Rectal smooth muscle tissue (tissue), 1 donor: ENCODE measurements at regions not wholly inside any gene's neighbourhood (a gene's known extent, or its start where the extent isn't known, plus 50 kb on each side); places are given as distances from the start of the nearest gene placed in this dataset.

Source experiments
- H3K27ac ChIP-seq: one replicate; pipeline ENCODE4 v1.7.0; 2013; ENCODE audit warnings: low read depth, low read length, inconsistent platforms
- H3K27me3 ChIP-seq: one replicate; pipeline ENCODE4 v1.7.0; 2013; ENCODE audit warnings: low read length; ENCODE audit not compliant: control insufficient read depth, insufficient read depth
- H3K36me3 ChIP-seq: one replicate; pipeline ENCODE4 v1.7.0; 2013; ENCODE audit warnings: low read length; ENCODE audit not compliant: control insufficient read depth, insufficient read depth
- H3K4me1 ChIP-seq: one replicate; pipeline ENCODE4 v1.7.0; 2013; ENCODE audit warnings: low read length; ENCODE audit not compliant: control insufficient read depth, insufficient read depth
- H3K4me3 ChIP-seq: one replicate; pipeline ENCODE4 v1.7.0; 2013; ENCODE audit warnings: low read length
- H3K9ac ChIP-seq: one replicate; pipeline ENCODE4 v1.7.0; 2013; ENCODE audit warnings: low read length

DNA sequence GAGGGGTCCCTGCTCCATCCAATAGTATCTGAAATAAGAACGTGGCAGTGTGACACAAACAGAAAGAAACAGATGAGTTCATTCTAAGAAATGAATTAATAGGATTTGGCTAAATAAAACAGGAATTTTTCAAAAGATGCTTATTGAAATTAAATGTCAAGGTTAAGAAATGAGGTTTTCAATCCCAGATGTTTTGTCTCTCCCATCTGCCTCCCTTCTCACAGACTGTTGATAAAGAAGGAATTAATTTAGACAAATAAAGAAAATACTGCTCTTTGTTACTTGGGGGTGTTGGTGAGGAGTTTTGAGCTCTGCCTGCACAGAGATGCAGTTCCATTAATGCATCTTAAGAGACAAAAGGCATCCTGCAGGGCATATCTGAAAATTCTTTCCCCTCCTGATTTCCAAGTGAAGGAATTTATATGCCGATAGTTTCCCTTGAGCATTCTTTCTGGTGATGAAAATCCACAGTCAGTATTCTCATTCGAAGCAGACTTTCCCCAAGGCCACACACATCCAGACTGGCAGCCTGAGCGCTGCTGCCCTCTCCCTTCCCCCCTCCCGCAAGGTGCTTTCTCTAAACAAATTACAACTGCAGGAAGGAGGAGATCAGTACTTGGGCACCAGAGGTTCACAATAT lies 385.4 kb upstream of the RND3 start:
- no peak overlapping the region for H3K4me3 ChIP-seq
- no peaks in the 10 kb centered on the region for H3K36me3 ChIP-seq
- H3K27me3 ChIP-seq, result peaks cover 2% of the 10 kb centered on the region
- H3K27ac ChIP-seq, result no peak overlapping the region
- H3K9ac ChIP-seq, result no peak overlapping the region
- no peaks in the 10 kb centered on the region for H3K4me1 ChIP-seq

DNA sequence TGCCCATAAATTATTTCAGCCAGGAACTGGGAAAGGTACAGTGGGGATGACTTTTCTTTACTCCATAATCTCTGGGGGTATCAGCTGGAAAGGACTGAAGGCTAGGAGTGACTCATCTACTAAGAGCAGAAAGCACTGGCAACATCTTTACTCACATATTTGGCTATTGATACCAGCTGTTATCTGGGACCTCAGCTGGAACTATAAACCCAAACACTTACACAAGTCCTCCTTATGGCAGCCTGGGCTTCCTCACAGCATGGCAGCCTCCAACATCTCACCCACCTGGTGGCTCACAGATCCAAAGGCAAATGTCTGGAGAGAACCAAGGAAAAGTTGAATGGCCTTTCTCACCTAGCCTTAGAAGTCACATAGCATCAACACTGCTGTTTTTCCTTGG lies 379.0 kb upstream of the RND3 start:
- no peak overlapping the region for H3K9ac ChIP-seq
- H3K27ac ChIP-seq, result no peak overlapping the region
- H3K4me1 ChIP-seq, result no peaks in the 10 kb centered on the region
- no peaks in the 10 kb centered on the region for H3K27me3 ChIP-seq
- H3K36me3 ChIP-seq, result no peaks in the 10 kb centered on the region
- H3K4me3 ChIP-seq, result no peak overlapping the region

DNA sequence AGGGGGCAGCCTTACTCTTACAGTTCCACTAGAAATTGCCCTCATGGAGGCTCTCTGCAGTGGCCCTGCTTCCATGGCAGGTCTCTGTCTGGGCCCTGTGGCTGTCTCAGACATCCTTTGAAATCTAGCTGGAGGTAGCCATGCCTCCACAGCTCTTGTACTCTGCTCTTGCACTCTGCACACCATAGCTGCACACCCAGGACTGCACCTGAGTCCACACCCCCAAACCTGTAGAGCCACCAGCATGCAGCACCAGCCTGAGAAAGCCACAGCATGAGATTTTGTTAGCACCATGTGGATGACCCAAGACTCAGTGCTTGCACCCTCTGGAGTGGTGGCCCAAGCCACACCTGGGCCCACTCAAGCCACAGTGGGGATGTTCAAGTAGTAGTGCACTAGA lies 376.2 kb upstream of the RND3 start:
- H3K4me1 ChIP-seq, result no peaks in the 10 kb centered on the region
- H3K27ac ChIP-seq, result no peak overlapping the region
- no peak overlapping the region for H3K4me3 ChIP-seq
- H3K9ac ChIP-seq, result no peak overlapping the region
- H3K36me3 ChIP-seq, result no peaks in the 10 kb centered on the region
- H3K27me3 ChIP-seq, result no peaks in the 10 kb centered on the region

DNA sequence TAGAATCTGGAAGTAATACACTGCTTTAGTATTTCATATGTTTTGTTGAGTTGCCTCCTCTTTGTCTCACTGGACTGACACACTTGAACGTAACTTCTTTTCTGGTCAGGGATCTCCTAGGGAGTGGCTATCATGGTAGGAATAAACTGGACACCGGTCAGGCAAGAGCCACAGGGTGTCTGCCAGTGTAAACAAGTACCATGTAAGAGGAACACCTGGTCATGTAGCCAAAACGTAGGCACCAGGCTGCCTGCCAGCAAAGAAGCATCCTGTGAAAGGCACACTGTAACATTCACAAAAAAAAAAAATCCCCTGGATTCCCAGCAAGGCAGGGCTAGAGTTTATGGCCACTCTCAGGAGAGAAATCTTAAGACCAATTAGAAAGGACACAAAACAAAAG lies 372.8 kb upstream of the RND3 start:
- no peak overlapping the region for H3K9ac ChIP-seq
- H3K4me3 ChIP-seq, result no peak overlapping the region
- no peaks in the 10 kb centered on the region for H3K4me1 ChIP-seq
- H3K36me3 ChIP-seq, result no peaks in the 10 kb centered on the region
- H3K27ac ChIP-seq, result no peak overlapping the region
- no peaks in the 10 kb centered on the region for H3K27me3 ChIP-seq

DNA sequence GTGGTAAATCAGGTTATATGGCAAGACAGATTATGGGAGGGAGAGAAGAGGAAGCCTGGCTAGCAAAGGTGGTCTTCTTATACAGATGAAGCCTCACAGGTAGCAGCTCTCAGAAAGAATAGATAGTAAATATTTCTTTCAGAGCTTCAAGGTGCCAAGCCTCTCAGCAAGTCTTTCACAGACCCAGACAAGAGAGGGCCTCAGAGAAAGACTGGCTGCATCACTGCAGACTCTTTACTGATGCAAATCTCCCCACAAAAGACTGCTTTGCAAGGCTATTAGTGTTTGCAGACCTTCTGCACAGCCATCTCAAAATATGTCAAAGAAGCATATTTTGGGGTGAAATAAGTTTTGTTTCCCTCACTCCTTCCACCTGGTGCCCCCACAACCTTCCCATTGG lies 372.4 kb upstream of the RND3 start:
- no peaks in the 10 kb centered on the region for H3K4me1 ChIP-seq
- H3K9ac ChIP-seq, result no peak overlapping the region
- no peaks in the 10 kb centered on the region for H3K36me3 ChIP-seq
- H3K27ac ChIP-seq, result no peak overlapping the region
- H3K4me3 ChIP-seq, result no peak overlapping the region
- H3K27me3 ChIP-seq, result no peaks in the 10 kb centered on the region

DNA sequence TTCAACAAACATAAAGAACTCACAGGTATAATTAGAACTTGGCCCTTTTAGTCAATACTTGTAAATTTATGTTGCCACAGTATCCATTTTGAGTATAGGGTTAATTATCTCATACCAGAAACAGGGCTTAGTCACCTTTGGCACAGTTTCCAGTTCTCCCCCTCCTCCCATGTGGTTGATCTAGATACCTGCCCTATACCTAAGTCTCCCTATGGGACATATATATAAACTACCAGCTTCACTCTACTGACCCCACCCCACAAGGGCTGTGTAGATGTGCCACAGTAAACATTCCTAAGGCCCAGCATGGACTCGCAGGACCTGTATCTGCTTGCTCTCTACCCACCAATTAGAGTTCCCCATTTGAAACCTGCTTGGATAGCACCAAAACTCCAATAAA lies 371.7 kb upstream of the RND3 start:
- Histone ChIP-seq H3K9ac (no peak overlapping the region), H3K4me1 (no peaks in the 10 kb centered on the region), H3K4me3 (no peak overlapping the region), H3K36me3 (no peaks in the 10 kb centered on the region), H3K27ac (no peak overlapping the region), H3K27me3 (no peaks in the 10 kb centered on the region)

DNA sequence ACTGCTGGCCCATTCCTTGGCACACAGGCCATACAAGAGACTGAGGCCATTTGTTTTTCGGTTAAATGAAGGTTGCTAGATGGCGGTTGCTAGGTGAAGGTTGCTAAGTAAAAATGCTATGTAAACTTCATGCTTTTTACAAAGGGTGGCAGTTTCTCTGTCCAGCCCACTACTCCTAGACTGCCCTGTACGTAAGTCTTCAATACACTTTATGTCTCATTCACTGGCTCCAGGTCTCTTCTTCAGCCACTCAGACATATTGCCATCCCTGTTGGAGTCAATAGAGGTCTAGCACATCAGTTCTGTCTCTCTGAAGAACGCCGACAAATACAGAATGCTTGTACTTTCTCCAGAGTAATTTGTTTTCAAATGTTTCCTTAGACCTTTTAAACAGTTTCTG lies 370.9 kb upstream of the RND3 start:
- Histone ChIP-seq H3K4me3 (no peak overlapping the region), H3K36me3 (no peaks in the 10 kb centered on the region), H3K27ac (no peak overlapping the region), H3K27me3 (no peaks in the 10 kb centered on the region), H3K9ac (no peak overlapping the region), H3K4me1 (no peaks in the 10 kb centered on the region)

DNA sequence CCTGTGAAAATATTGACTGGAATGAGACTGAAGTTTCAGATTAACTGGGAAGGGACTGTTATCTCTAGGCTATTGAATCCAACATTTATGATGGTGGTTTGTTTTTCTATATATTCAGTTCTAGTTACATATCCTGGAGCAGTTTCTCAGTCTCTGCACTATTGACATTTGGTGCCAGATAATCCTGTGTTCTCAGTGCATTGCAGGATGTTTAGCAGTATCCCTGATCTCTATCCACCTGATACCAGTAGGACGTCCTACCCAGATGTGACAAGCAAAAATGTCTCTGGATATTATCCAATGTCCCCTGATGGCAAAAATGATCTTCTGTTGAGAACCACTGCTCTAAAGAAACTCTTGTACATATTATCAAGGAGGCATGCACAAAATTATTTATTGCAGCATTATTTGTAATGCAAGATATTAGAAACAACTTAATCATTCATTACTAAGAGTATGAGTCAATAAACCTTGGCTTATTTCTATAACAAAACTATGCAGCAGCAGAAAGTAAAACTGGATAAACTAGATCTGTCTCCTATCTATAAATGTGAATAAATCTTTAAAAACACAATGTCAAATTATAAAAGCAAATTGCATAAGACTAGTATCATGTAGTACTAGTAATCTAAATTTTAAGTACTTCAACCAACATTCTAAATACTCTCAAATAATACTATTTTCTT lies 369.3 kb upstream of the RND3 start:
- no peak overlapping the region for H3K27ac ChIP-seq
- H3K9ac ChIP-seq, result no peak overlapping the region
- no peaks in the 10 kb centered on the region for H3K36me3 ChIP-seq
- H3K4me1 ChIP-seq, result no peaks in the 10 kb centered on the region
- H3K4me3 ChIP-seq, result no peak overlapping the region
- H3K27me3 ChIP-seq, result no peaks in the 10 kb centered on the region

DNA sequence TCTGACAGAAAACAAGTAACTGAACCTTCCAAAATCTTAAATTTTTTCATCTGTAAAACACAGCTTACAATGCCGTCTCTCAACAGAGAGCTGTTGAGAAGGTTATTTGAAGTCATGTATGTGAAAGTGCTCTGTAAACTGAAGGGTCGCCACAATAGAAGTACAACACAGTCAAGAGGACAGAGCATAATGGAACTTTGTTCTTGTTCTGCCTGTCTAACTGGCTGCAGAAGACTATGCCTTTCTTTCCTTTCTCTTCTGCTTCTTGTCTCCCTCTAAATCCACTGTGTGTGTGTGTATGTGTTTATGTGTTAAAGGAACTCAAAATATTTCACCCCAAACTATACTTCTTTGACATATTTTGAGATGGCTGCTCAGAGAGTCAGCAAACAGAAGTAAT lies 365.8 kb upstream of the RND3 start:
- H3K9ac ChIP-seq, result no peak overlapping the region
- H3K27ac ChIP-seq, result no peak overlapping the region
- no peaks in the 10 kb centered on the region for H3K27me3 ChIP-seq
- H3K4me3 ChIP-seq, result no peak overlapping the region
- H3K4me1 ChIP-seq, result no peaks in the 10 kb centered on the region
- H3K36me3 ChIP-seq, result no peaks in the 10 kb centered on the region

DNA sequence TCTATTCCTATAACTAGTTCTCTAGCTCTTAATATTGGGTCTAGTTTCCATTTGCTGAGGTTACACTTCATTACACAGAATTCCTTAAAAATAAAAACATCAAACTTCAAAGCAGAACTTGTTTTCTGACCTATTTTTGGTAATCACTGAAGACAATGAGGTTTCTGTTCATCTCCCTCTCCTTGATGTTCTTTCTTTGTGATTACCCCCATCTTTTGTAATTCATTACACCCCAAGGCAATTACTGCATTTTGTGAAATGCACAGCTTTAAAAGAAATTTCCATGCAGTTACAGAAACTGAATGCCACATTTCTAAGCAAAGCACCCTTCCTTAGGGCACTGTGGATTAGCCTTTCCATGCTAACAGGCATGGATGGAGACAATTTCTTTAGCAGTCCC lies 363.2 kb upstream of the RND3 start:
- no peak overlapping the region for H3K27ac ChIP-seq
- no peaks in the 10 kb centered on the region for H3K4me1 ChIP-seq
- no peaks in the 10 kb centered on the region for H3K36me3 ChIP-seq
- no peaks in the 10 kb centered on the region for H3K27me3 ChIP-seq
- no peak overlapping the region for H3K4me3 ChIP-seq
- no peak overlapping the region for H3K9ac ChIP-seq

DNA sequence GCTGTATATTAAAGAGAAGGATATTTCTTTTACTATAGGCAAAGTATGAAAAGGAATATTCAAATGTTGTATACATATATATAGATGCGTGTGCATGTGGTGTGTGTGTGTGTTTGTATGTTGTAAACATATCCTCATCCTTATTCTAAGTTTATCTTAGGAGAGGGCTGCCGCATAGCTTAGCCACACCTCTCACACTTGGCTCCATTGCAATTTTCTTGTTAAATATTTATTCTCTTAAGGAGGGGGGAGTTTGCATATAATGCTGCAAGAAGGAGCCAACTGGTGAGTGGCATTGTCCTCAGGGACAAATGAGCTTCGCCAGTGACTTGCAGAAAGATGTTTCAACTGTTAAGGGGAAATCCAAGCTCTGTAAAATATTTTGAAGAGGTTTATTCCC lies 360.1 kb upstream of the RND3 start:
- Histone ChIP-seq H3K4me1 (no peaks in the 10 kb centered on the region), H3K27ac (no peak overlapping the region), H3K36me3 (no peaks in the 10 kb centered on the region), H3K27me3 (no peaks in the 10 kb centered on the region), H3K9ac (no peak overlapping the region), H3K4me3 (no peak overlapping the region)

DNA sequence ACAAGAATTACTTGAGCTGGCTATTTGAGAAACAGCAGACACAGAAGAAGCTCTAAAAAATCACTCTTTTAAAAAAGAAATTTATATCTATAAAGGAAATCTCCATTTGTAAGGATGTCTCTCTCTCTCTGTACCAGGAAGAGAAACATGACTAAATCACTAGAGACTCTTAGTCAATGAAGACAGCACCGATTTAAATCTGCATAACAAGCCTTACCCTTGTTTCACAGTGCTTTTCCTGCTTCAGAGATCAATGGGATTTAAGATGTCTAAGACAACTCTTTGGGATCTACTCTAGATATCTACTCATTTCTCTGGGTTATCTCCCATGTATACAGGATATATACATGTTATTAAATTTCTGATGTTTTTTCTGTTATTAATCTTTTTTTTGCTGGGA lies 359.2 kb upstream of the RND3 start:
- Histone ChIP-seq H3K36me3 (no peaks in the 10 kb centered on the region), H3K27ac (no peak overlapping the region), H3K27me3 (no peaks in the 10 kb centered on the region), H3K4me1 (no peaks in the 10 kb centered on the region), H3K4me3 (no peak overlapping the region), H3K9ac (no peak overlapping the region)

DNA sequence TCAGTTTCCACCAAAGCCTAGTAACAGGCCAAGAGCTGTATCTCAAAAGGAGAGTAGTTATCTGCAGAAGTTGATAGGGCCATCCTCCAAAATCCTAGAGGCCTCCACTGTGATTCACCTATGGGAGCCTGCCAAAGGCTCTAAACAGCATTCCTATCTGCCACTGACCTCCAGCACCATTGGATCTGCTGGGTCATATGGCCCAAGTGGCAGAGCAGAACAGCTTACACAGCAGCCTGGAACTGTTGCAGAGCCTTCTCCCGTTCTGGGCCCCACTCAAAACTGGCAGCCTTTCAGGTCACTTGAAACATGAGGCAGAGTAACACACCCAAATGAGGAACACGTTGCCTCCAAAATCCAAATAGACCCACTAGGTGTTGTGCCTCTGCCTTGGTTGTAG lies 345.2 kb upstream of the RND3 start:
- H3K4me3 ChIP-seq, result no peak overlapping the region
- H3K27ac ChIP-seq, result no peak overlapping the region
- no peaks in the 10 kb centered on the region for H3K27me3 ChIP-seq
- H3K4me1 ChIP-seq, result no peaks in the 10 kb centered on the region
- H3K36me3 ChIP-seq, result no peaks in the 10 kb centered on the region
- H3K9ac ChIP-seq, result no peak overlapping the region
